ENCODE measurements at regions not wholly inside any gene's neighbourhood (a gene's known extent, or its start where the extent isn't known, plus 50 kb on each side); places are given as distances from the start of the nearest gene placed in this dataset.

- Histone ChIP-seq H3K4me3 (ENCODE audit: low read length) (peak overlapping the region; percentile 72), H2AFZ (ENCODE audit: low read length) (peak overlapping the region; percentile 64), H3K36me3 (replicated peaks; ENCODE audit: insufficient read depth, low read length) (no peaks in the 10 kb centered on the region), H4K20me1 (ENCODE audit: insufficient read depth, low read length) (no peaks in the 10 kb centered on the region), H3K9ac (ENCODE audit: low read length) (peak overlapping the region; percentile 30; the same call in 1 of the 2 replicates), H3F3A (ENCODE audit: insufficient read depth, low read length) (no peaks in the 10 kb centered on the region), H3K27me3 (replicated peaks; ENCODE audit: insufficient read depth, low read length) (no peaks in the 10 kb centered on the region), H3K27ac (ENCODE audit: low read length) (no peak overlapping the region), H3K4me2 (ENCODE audit: low read depth, low read length) (peak overlapping the region; percentile 49), H3K4me1 (ENCODE audit: low read length) (no peaks in the 10 kb centered on the region; the same call in 1 of the 2 replicates), H3K9me2 (replicated peaks; ENCODE audit: insufficient read depth, low read length) (no peaks in the 10 kb centered on the region), H3K9me3 (replicated peaks; ENCODE audit: insufficient read depth, low read length) (no peaks in the 10 kb centered on the region), H3K79me2 (ENCODE audit: low read length) (no peaks in the 10 kb centered on the region)
- peak; percentile 21 for DNase-seq
- peak; percentile 10; the same call in 1 of the 2 replicates for TF ChIP-seq CTCF (IDR thresholded peaks at IDR 0.05; ENCODE audit: low read length)
- TF ChIP-seq EZH2 (optimal IDR thresholded peaks at IDR 0.05; ENCODE audit: low read depth, low read length): no peak
- TF ChIP-seq EZH2phosphoT487 (IDR thresholded peaks at IDR 0.05; ENCODE audit: low read length): no peak
These were observed 131.6 kb downstream of the OGFRL1 start for GRCh38 chr6:71420095-71420692.

GRCh38 chr6:71420693-71421328, 132.2 kb downstream of the OGFRL1 start:
- no peaks in the 10 kb centered on the region for H3K9me2 ChIP-seq (replicated peaks; ENCODE audit: insufficient read depth, low read length)
- peak overlapping the region; percentile 49 for H3K4me2 ChIP-seq (ENCODE audit: low read depth, low read length)
- TF ChIP-seq EZH2 (optimal IDR thresholded peaks at IDR 0.05; ENCODE audit: low read depth, low read length) (no peak), CTCF (IDR thresholded peaks at IDR 0.05; ENCODE audit: low read length) (no peak), EZH2phosphoT487 (IDR thresholded peaks at IDR 0.05; ENCODE audit: low read length) (no peak)
- no peaks in the 10 kb centered on the region for H3K27me3 ChIP-seq (replicated peaks; ENCODE audit: insufficient read depth, low read length)
- H3F3A ChIP-seq (ENCODE audit: insufficient read depth, low read length): no peaks in the 10 kb centered on the region
- DNase-seq: peak; percentile 86
- H3K9ac ChIP-seq (ENCODE audit: low read length): peak overlapping the region; percentile 30; the same call in 1 of the 2 replicates
- H3K79me2 ChIP-seq (ENCODE audit: low read length): no peaks in the 10 kb centered on the region
- no peaks in the 10 kb centered on the region for H4K20me1 ChIP-seq (ENCODE audit: insufficient read depth, low read length)
- H2AFZ ChIP-seq (ENCODE audit: low read length): peak overlapping the region; percentile 64
- H3K36me3 ChIP-seq (replicated peaks; ENCODE audit: insufficient read depth, low read length): no peaks in the 10 kb centered on the region
- no peaks in the 10 kb centered on the region; the same call in 1 of the 2 replicates for H3K4me1 ChIP-seq (ENCODE audit: low read length)
- H3K9me3 ChIP-seq (replicated peaks; ENCODE audit: insufficient read depth, low read length): no peaks in the 10 kb centered on the region
- H3K27ac ChIP-seq (ENCODE audit: low read length): no peak overlapping the region
- peak overlapping the region; percentile 72 for H3K4me3 ChIP-seq (ENCODE audit: low read length)

- no peak overlapping the region for H3K4me3 ChIP-seq (ENCODE audit: low read length)
These were observed 133.0 kb downstream of the OGFRL1 start for GRCh38 chr6:71421611-71422010.

More at GRCh38 chr6:71421611-71422010, 133.0 kb downstream of the OGFRL1 start:
- Histone ChIP-seq H3K9me3 (replicated peaks; ENCODE audit: insufficient read depth, low read length) (no peaks in the 10 kb centered on the region), H3K27ac (ENCODE audit: low read length) (no peak overlapping the region), H3F3A (ENCODE audit: insufficient read depth, low read length) (no peaks in the 10 kb centered on the region), H3K9me2 (replicated peaks; ENCODE audit: insufficient read depth, low read length) (no peaks in the 10 kb centered on the region), H2AFZ (ENCODE audit: low read length) (no peak overlapping the region), H4K20me1 (ENCODE audit: insufficient read depth, low read length) (no peaks in the 10 kb centered on the region), H3K36me3 (replicated peaks; ENCODE audit: insufficient read depth, low read length) (no peaks in the 10 kb centered on the region), H3K4me2 (ENCODE audit: low read depth, low read length) (peak overlapping the region; percentile 49), H3K79me2 (ENCODE audit: low read length) (no peaks in the 10 kb centered on the region), H3K4me1 (ENCODE audit: low read length) (no peaks in the 10 kb centered on the region; the same call in 1 of the 2 replicates), H3K9ac (ENCODE audit: low read length) (no peak overlapping the region), H3K27me3 (replicated peaks; ENCODE audit: insufficient read depth, low read length) (no peaks in the 10 kb centered on the region)
- TF ChIP-seq EZH2 (optimal IDR thresholded peaks at IDR 0.05; ENCODE audit: low read depth, low read length) (no peak), CTCF (IDR thresholded peaks at IDR 0.05; ENCODE audit: low read length) (no peak), EZH2phosphoT487 (IDR thresholded peaks at IDR 0.05; ENCODE audit: low read length) (no peak)
- DNase-seq: no peak

All from MM.1S (cell line).